SK-N-SH treated with all-trans-retinoic acid at 6 μM for 48 hours (cell line): ENCODE measurements at regions not wholly inside any gene's neighbourhood (a gene's known extent, or its start where the extent isn't known, plus 50 kb on each side); places are given as distances from the start of the nearest gene placed in this dataset.

Experiments used
- TSHZ2 ChIP-seq: fragments of 250-450 bp; sonication (Bioruptor Pico); IDR thresholded peaks from 2 replicates; pipeline ENCODE4 v1.5.0; 2020; ENCODE audit warnings: mild to moderate bottlenecking, moderate library complexity
- ZNF8 ChIP-seq: fragments of 450-650 bp; formaldehyde crosslinking; IDR thresholded peaks from 2 replicates; pipeline ENCODE4 v1.5.0; 2020; ENCODE audit warnings: mild to moderate bottlenecking, moderate library complexity
- TF ChIP-seq, protein P1 (sequence below): fragments of 250-450 bp; sonication (Bioruptor Pico); IDR thresholded peaks from 2 replicates; pipeline ENCODE4 v1.8.0; 2021; ENCODE audit warnings: low read depth, mild to moderate bottlenecking, moderate library complexity, borderline replicate concordance

GRCh38 chr3:44100298-44100695 lies 141.4 kb upstream of the TOPAZ1 start:
- TF ChIP-seq, protein P1, sequence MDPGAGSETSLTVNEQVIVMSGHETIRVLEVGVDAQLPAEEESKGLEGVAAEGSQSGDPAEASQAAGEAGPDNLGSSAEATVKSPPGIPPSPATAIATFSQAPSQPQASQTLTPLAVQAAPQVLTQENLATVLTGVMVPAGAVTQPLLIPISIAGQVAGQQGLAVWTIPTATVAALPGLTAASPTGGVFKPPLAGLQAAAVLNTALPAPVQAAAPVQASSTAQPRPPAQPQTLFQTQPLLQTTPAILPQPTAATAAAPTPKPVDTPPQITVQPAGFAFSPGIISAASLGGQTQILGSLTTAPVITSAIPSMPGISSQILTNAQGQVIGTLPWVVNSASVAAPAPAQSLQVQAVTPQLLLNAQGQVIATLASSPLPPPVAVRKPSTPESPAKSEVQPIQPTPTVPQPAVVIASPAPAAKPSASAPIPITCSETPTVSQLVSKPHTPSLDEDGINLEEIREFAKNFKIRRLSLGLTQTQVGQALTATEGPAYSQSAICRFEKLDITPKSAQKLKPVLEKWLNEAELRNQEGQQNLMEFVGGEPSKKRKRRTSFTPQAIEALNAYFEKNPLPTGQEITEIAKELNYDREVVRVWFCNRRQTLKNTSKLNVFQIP (CRISPR knock-in tag), result no peak
- TF ChIP-seq TSHZ2 (CRISPR knock-in tag) (no peak), ZNF8 (CRISPR knock-in tag) (no peak)
